Nephron progenitor cell (in vitro differentiated cells): ENCODE measurements at regions not wholly inside any gene's neighbourhood (a gene's known extent, or its start where the extent isn't known, plus 50 kb on each side); places are given as distances from the start of the nearest gene placed in this dataset.
A peak's percentile ranks its signal among the peaks of the same experiment; 100 is the strongest.

Source experiments
- DNase-seq: peaks from one replicate; pipeline ENCODE4 v3.0.0; 2021
- H3K27ac Mint-ChIP-seq: 2 replicates; pipeline ENCODE4 v1.8.0; 2021; ENCODE audit warnings: mild to moderate bottlenecking, moderate library complexity, mixed read lengths
- H3K27me3 Mint-ChIP-seq: 2 replicates; pipeline ENCODE4 v1.8.0; 2021; ENCODE audit warnings: mild to moderate bottlenecking, low read depth, mixed read lengths; ENCODE audit not compliant: poor library complexity
- H3K36me3 Mint-ChIP-seq: 2 replicates; pipeline ENCODE4 v1.8.0; 2021; ENCODE audit warnings: low read depth, mixed read lengths
- H3K4me1 Mint-ChIP-seq: 2 replicates; pipeline ENCODE4 v1.8.0; 2021; ENCODE audit warnings: mixed read lengths
- H3K4me3 Mint-ChIP-seq: 2 replicates; pipeline ENCODE4 v1.8.0; 2021; ENCODE audit warnings: mild to moderate bottlenecking, moderate library complexity, mixed read lengths
- H3K9me3 Mint-ChIP-seq: 2 replicates; pipeline ENCODE4 v1.8.0; 2021; ENCODE audit warnings: mild to moderate bottlenecking, moderate library complexity, mixed read lengths
- CTCF ChIP-seq: fragments of 200-600 bp; sonication (generic); IDR thresholded peaks from 2 replicates; pipeline ENCODE4 v1.5.0; 2021; ENCODE audit warnings: antibody characterized with exemption

- no peak for TF ChIP-seq CTCF
- no peak overlapping the region for H3K4me3 Mint-ChIP-seq
- H3K4me1 Mint-ChIP-seq: no peaks in the 10 kb centered on the region
- peaks cover 6% of the 10 kb centered on the region for H3K27me3 Mint-ChIP-seq
- DNase-seq: no peak
- H3K36me3 Mint-ChIP-seq: no peaks in the 10 kb centered on the region
- H3K9me3 Mint-ChIP-seq: peaks cover 17% of the 10 kb centered on the region
- H3K27ac Mint-ChIP-seq: no peak overlapping the region
These were observed 191.0 kb upstream of the NPY2R start for GRCh38 chr4:155017426-155017825.

- peak; percentile 63 for TF ChIP-seq CTCF
- H3K27ac Mint-ChIP-seq: no peak overlapping the region
These were observed 182.5 kb upstream of the NPY2R start for GRCh38 chr4:155025762-155026457.

GRCh38 chr4:155026715-155027114 lies 181.7 kb upstream of the NPY2R start:
- H3K36me3 Mint-ChIP-seq: no peaks in the 10 kb centered on the region
- no peaks in the 10 kb centered on the region for H3K4me1 Mint-ChIP-seq
- peaks cover 9% of the 10 kb centered on the region for H3K9me3 Mint-ChIP-seq
- H3K4me3 Mint-ChIP-seq: no peak overlapping the region
- no peak for TF ChIP-seq CTCF
- DNase-seq: no peak
- H3K27ac Mint-ChIP-seq: no peak overlapping the region
- no peaks in the 10 kb centered on the region for H3K27me3 Mint-ChIP-seq

More at GRCh38 chr4:155025762-155026457, 182.5 kb upstream of the NPY2R start:
- Mint-ChIP-seq H3K27me3 (no peaks in the 10 kb centered on the region), H3K4me1 (no peaks in the 10 kb centered on the region), H3K36me3 (no peaks in the 10 kb centered on the region), H3K9me3 (peaks cover 14% of the 10 kb centered on the region), H3K4me3 (peak overlapping the region; percentile 18)
- DNase-seq: peak; percentile 68

GRCh38 chr4:155032521-155033229 lies 175.8 kb upstream of the NPY2R start:
- peaks cover 6% of the 10 kb centered on the region for H3K27me3 Mint-ChIP-seq
- H3K27ac Mint-ChIP-seq: no peak overlapping the region
- DNase-seq: no peak
- H3K9me3 Mint-ChIP-seq: no peaks in the 10 kb centered on the region
- no peak overlapping the region for H3K4me3 Mint-ChIP-seq
- no peaks in the 10 kb centered on the region for H3K36me3 Mint-ChIP-seq
- H3K4me1 Mint-ChIP-seq: no peaks in the 10 kb centered on the region
- no peak for TF ChIP-seq CTCF

GRCh38 chr4:155033604-155034003 lies 174.8 kb upstream of the NPY2R start:
- Mint-ChIP-seq H3K4me3 (no peak overlapping the region), H3K27ac (no peak overlapping the region), H3K36me3 (no peaks in the 10 kb centered on the region), H3K9me3 (no peaks in the 10 kb centered on the region), H3K27me3 (peaks cover 6% of the 10 kb centered on the region), H3K4me1 (no peaks in the 10 kb centered on the region)
- TF ChIP-seq CTCF: no peak
- DNase-seq: no peak
